Endothelial cell of umbilical vein (primary cell): ENCODE measurements at regions not wholly inside any gene's neighbourhood (a gene's known extent, or its start where the extent isn't known, plus 50 kb on each side); places are given as distances from the start of the nearest gene placed in this dataset.

ENCODE experiments used
- BruUV-seq: library from RNA; stranded (reverse); fragments of 400-500 nt; replicated peaks from 2 replicates; lab custom pipeline; 2021; lab: Mats Ljungman, UMichigan
- CTCF ChIA-PET: fragments of 300-600, 350-600 bp; sonication (Branson Sonifier 250); formaldehyde crosslinking; loops from one replicate; lab custom pipeline; 2021; ENCODE audit warnings: antibody characterized with exemption, inconsistent platforms; lab: Charles Lee
- POLR2A ChIA-PET: fragments of 300-600, 350-600 bp; sonication (Branson Sonifier 250); formaldehyde crosslinking; loops from one replicate; lab custom pipeline; 2021; ENCODE audit warnings: antibody characterized with exemption, inconsistent platforms; lab: Charles Lee
- DNase-seq: peaks from one replicate; pipeline ENCODE4 v3.0.0-alpha.2; 2011; ENCODE audit warnings: low read depth, low spot score
- FAIRE-seq: peaks from 2 replicates; lab custom pipeline; 2011; peaks lifted over from hg19 to GRCh38; lab: Jason Lieb, UNC
- H2AFZ ChIP-seq: 2 replicates; pipeline ENCODE4 v1.6.0; 2012; ENCODE audit warnings: low read depth, low read length, control low read depth, inconsistent platforms
- H3K27ac ChIP-seq: 2 replicates; pipeline ENCODE4 v1.5.1; 2011; ENCODE audit warnings: low read depth, mild to moderate bottlenecking, control low read depth, low read length, moderate library complexity; ENCODE audit not compliant: insufficient read depth
- H3K27me3 ChIP-seq, 2 experiments: 2 replicates each; pipeline versions ENCODE4 v1.6.0 to v1.6.1; 2011; ENCODE audit warnings: low read length in 2 of 2, mixed read lengths in 1 of 2; ENCODE audit not compliant: control insufficient read depth in 2 of 2, insufficient read depth in 2 of 2
- H3K36me3 ChIP-seq, 2 experiments: 2 replicates in 1 of 2; 3 replicates in 1 of 2; pipeline ENCODE4 v1.5.1; 2011; ENCODE audit warnings: low read length in 2 of 2, mild to moderate bottlenecking in 1 of 2, moderate library complexity in 1 of 2; ENCODE audit not compliant: control insufficient read depth in 2 of 2, insufficient read depth in 2 of 2; ENCODE audit errors: extremely low read depth in 1 of 2
- H3K4me1 ChIP-seq: 3 replicates; pipeline ENCODE4 v1.5.1; 2011; ENCODE audit warnings: mild to moderate bottlenecking, low read length; ENCODE audit not compliant: control insufficient read depth, insufficient read depth; ENCODE audit errors: extremely low read depth
- H3K4me2 ChIP-seq: 2 replicates; pipeline ENCODE4 v1.6.1; 2011; ENCODE audit warnings: low read length, control low read depth, mixed read lengths; ENCODE audit not compliant: insufficient read depth
- H3K4me3 ChIP-seq, 3 experiments: fragments of 200-600 bp in 1 of 3; sonication (generic), shearing (Covaris generic) in 1 of 3; replicated peaks in 1 of 3; 2 replicates each; pipeline ENCODE4 v1.5.1; 2011 to 2016; ENCODE audit warnings: control low read depth in 3 of 3, low read length in 3 of 3, mild to moderate bottlenecking in 2 of 3, inconsistent platforms in 1 of 3, low read depth in 1 of 3, moderate library complexity in 1 of 3; ENCODE audit not compliant: insufficient read depth in 1 of 3
- H3K79me2 ChIP-seq: 2 replicates; pipeline ENCODE4 v1.6.0; 2012; ENCODE audit warnings: low read length, inconsistent platforms; ENCODE audit not compliant: control insufficient read depth, insufficient read depth
- H3K9ac ChIP-seq: replicated peaks from 2 replicates; pipeline ENCODE3; 2011; ENCODE audit warnings: low read length, control low read depth; ENCODE audit not compliant: insufficient read depth; ENCODE audit errors: extremely low read depth
- H3K9me1 ChIP-seq: replicated peaks from 3 replicates; pipeline ENCODE4 v1.6.0; 2011; ENCODE audit warnings: mild to moderate bottlenecking, low read length; ENCODE audit not compliant: control insufficient read depth, insufficient read depth; ENCODE audit errors: extremely low read depth
- H3K9me3 ChIP-seq: replicated peaks from 2 replicates; pipeline ENCODE4 v1.5.1; 2012; ENCODE audit warnings: low read length, inconsistent platforms; ENCODE audit not compliant: control insufficient read depth, insufficient read depth
- H4K20me1 ChIP-seq: replicated peaks from 2 replicates; pipeline ENCODE3; 2011; ENCODE audit warnings: mild to moderate bottlenecking, low read length; ENCODE audit not compliant: control insufficient read depth, insufficient read depth; ENCODE audit errors: extremely low read depth
- EZH2 ChIP-seq: IDR thresholded peaks from 2 replicates; pipeline ENCODE4 v1.6.1; 2012; ENCODE audit warnings: borderline replicate concordance, low read depth, mild to moderate bottlenecking, moderate library complexity, low read length, inconsistent platforms; ENCODE audit not compliant: severe bottlenecking
- FOS ChIP-seq: IDR thresholded peaks from 2 replicates; pipeline ENCODE4 v1.6.1; 2011; ENCODE audit warnings: mild to moderate bottlenecking, low read length, moderate library complexity, borderline replicate concordance; ENCODE audit not compliant: insufficient read depth
- GATA2 ChIP-seq: IDR thresholded peaks from 2 replicates; pipeline ENCODE4 v1.7.0; 2011; ENCODE audit warnings: low read depth, mild to moderate bottlenecking, moderate library complexity, mixed read lengths, low read length; ENCODE audit not compliant: insufficient read length, insufficient read depth
- JUN ChIP-seq: IDR thresholded peaks from 2 replicates; pipeline ENCODE4 v1.6.1; 2011; ENCODE audit warnings: borderline replicate concordance, low read depth; ENCODE audit not compliant: insufficient read length, insufficient read depth
- MYC ChIP-seq: IDR thresholded peaks from one replicate; pipeline ENCODE4 v1.6.1; 2011; ENCODE audit warnings: mild to moderate bottlenecking, low read depth, low read length
- POLR2A ChIP-seq: IDR thresholded peaks from 2 replicates; pipeline ENCODE4 v1.6.1; 2012; ENCODE audit warnings: low read depth, mild to moderate bottlenecking, control low read depth, low read length
- POLR2AphosphoS5 ChIP-seq: IDR thresholded peaks from 2 replicates; pipeline ENCODE4 v1.6.1; 2012; ENCODE audit warnings: low read depth, mild to moderate bottlenecking, control low read depth, low read length, moderate library complexity; ENCODE audit not compliant: insufficient read depth
- dilution Hi-C: fragments of 300-500 bp; cut with MboI; formaldehyde crosslinking; loops from one replicate; pipeline ENCODE4 v1.15.0; 2019; ENCODE audit warnings: low sequenced_read_pairs; ENCODE audit not compliant: extremely low pct_ligation_motif_present
- intact Hi-C: fragments of 100-400 bp; cut with micrococcal nuclease; formaldehyde crosslinking; loops from one replicate; pipeline ENCODE4 v1.10.0; 2022
- TF ChIP-seq, protein P1 (sequence below): IDR thresholded peaks from 2 replicates; pipeline ENCODE4 v1.6.1; 2011; ENCODE audit not compliant: insufficient read depth, insufficient read length
- TF ChIP-seq, protein P2 (sequence below), 2 donors: IDR thresholded peaks; 1 replicate in 1 of 2; 2 replicates in 1 of 2; pipeline ENCODE4 v1.5.1; 2011; ENCODE audit warnings: low read length in 2 of 2, mild to moderate bottlenecking in 2 of 2, moderate library complexity in 2 of 2, control low read depth in 1 of 2, inconsistent platforms in 1 of 2, low read depth in 1 of 2; ENCODE audit not compliant: insufficient read depth in 1 of 2; ENCODE audit errors: extremely low read depth in 1 of 2

DNA sequence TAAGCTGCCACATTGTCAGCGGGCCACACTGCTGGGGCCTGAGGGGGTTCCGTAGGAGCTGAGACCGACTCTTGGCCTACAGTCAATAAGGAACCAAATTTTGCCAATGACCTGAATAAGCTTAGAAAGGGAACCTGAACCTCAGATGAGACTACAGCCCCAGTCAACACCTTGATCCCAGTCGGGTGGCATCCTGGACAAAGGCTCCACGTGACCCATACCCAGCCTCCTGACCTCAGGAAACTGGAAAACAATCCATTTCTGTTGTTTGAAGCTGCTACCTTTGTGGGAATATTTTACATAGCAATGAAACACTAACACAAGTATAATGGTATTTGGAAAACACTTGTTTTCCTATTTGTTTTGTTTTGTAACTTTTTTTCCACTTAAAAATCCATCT, 179.9 kb upstream of the RALGAPA2 start:
- no peaks in the 10 kb centered on the region for H3K36me3 ChIP-seq
- no peaks in the 10 kb centered on the region for H3K79me2 ChIP-seq
- BruUV-seq: no TSS peak
- no peak overlapping the region for H3K9ac ChIP-seq
- no peak overlapping the region for H2AFZ ChIP-seq
- no peaks in the 10 kb centered on the region for H4K20me1 ChIP-seq
- intact Hi-C loops (no loop called here), dilution Hi-C loops (no loop called here)
- no peak overlapping the region for H3K4me2 ChIP-seq
- H3K9me3 ChIP-seq: no peaks in the 10 kb centered on the region
- POLR2A ChIA-PET: no interaction called here
- no peak overlapping the region for H3K27ac ChIP-seq
- H3K4me3 ChIP-seq: no peak overlapping the region
- H3K27me3 ChIP-seq: no peaks in the 10 kb centered on the region
- H3K9me1 ChIP-seq: no peaks in the 10 kb centered on the region
- DNase-seq (no peak), FAIRE-seq (no peak)
- H3K4me1 ChIP-seq: no peaks in the 10 kb centered on the region
- CTCF ChIA-PET: no interaction called here
- TF ChIP-seq GATA2 (no peak), EZH2 (no peak), POLR2AphosphoS5 (no peak), MYC (no peak), JUN (no peak), POLR2A (no peak), FOS (no peak)
- TF ChIP-seq, protein P1, sequence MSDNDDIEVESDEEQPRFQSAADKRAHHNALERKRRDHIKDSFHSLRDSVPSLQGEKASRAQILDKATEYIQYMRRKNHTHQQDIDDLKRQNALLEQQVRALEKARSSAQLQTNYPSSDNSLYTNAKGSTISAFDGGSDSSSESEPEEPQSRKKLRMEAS: no peak
- TF ChIP-seq, protein P2, sequence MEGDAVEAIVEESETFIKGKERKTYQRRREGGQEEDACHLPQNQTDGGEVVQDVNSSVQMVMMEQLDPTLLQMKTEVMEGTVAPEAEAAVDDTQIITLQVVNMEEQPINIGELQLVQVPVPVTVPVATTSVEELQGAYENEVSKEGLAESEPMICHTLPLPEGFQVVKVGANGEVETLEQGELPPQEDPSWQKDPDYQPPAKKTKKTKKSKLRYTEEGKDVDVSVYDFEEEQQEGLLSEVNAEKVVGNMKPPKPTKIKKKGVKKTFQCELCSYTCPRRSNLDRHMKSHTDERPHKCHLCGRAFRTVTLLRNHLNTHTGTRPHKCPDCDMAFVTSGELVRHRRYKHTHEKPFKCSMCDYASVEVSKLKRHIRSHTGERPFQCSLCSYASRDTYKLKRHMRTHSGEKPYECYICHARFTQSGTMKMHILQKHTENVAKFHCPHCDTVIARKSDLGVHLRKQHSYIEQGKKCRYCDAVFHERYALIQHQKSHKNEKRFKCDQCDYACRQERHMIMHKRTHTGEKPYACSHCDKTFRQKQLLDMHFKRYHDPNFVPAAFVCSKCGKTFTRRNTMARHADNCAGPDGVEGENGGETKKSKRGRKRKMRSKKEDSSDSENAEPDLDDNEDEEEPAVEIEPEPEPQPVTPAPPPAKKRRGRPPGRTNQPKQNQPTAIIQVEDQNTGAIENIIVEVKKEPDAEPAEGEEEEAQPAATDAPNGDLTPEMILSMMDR (IDR thresholded peaks at IDR 0.05; ENCODE audit: extremely low read depth in 1 of 2, insufficient read depth in 1 of 2, low read depth in 1 of 2, low read length in 2 of 2): no peak
